Activated naive CD4-positive, alpha-beta T cell treated with anti-CD3 and anti-CD28 coated beads, Interleukin-2, amount 50 U/mL, for 24 hours (primary cell): ENCODE measurements at regions not wholly inside any gene's neighbourhood (a gene's known extent, or its start where the extent isn't known, plus 50 kb on each side); places are given as distances from the start of the nearest gene placed in this dataset.
A peak's percentile ranks its signal among the peaks of the same experiment; 100 is the strongest.
"Not testable (repeated sequence)": the region's sequence is repeated elsewhere in the genome, so short reads cannot be mapped to it uniquely, and the experiment has no call there.

ENCODE experiments used
- H3K27ac Mint-ChIP-seq: one replicate; pipeline ENCODE4 v1.8.0; 2021; ENCODE audit warnings: mild to moderate bottlenecking, mixed read lengths
- H3K27me3 Mint-ChIP-seq: one replicate; pipeline ENCODE4 v1.8.0; 2021; ENCODE audit warnings: mixed read lengths
- H3K36me3 Mint-ChIP-seq: one replicate; pipeline ENCODE4 v1.8.0; 2021; ENCODE audit warnings: mixed read lengths
- H3K4me1 Mint-ChIP-seq: one replicate; pipeline ENCODE4 v1.8.0; 2021; ENCODE audit warnings: mixed read lengths
- H3K4me3 Mint-ChIP-seq: one replicate; pipeline ENCODE4 v1.8.0; 2021; ENCODE audit warnings: mild to moderate bottlenecking, mixed read lengths
- H3K9me3 Mint-ChIP-seq: one replicate; pipeline ENCODE4 v1.8.0; 2021; ENCODE audit warnings: mixed read lengths

GRCh38 chr5:2071562-2071961 lies 188.8 kb upstream of the IRX4 start:
- H3K27ac Mint-ChIP-seq, result no peak overlapping the region

GRCh38 chr5:2070787-2071186 lies 188.1 kb upstream of the IRX4 start:
- H3K27me3 Mint-ChIP-seq, H3K36me3 Mint-ChIP-seq, H3K27ac Mint-ChIP-seq, H3K4me1 Mint-ChIP-seq, H3K4me3 Mint-ChIP-seq, H3K9me3 Mint-ChIP-seq: not testable (repeated sequence)

More at GRCh38 chr5:2071562-2071961, 188.8 kb upstream of the IRX4 start:
- no peaks in the 10 kb centered on the region for H3K4me1 Mint-ChIP-seq
- H3K27me3 Mint-ChIP-seq, result peaks cover 7% of the 10 kb centered on the region
- no peak overlapping the region for H3K4me3 Mint-ChIP-seq
- no peaks in the 10 kb centered on the region for H3K9me3 Mint-ChIP-seq
- H3K36me3 Mint-ChIP-seq, result no peaks in the 10 kb centered on the region

GRCh38 chr5:2068531-2068930 lies 185.8 kb upstream of the IRX4 start:
- H3K9me3 Mint-ChIP-seq, result no peaks in the 10 kb centered on the region
- no peaks in the 10 kb centered on the region for H3K36me3 Mint-ChIP-seq
- H3K4me3 Mint-ChIP-seq, result no peak overlapping the region
- H3K27me3 Mint-ChIP-seq, result peaks cover 11% of the 10 kb centered on the region
- H3K4me1 Mint-ChIP-seq, result no peaks in the 10 kb centered on the region
- H3K27ac Mint-ChIP-seq, result no peak overlapping the region

- no peak overlapping the region for H3K27ac Mint-ChIP-seq
- no peaks in the 10 kb centered on the region for H3K9me3 Mint-ChIP-seq
- H3K36me3 Mint-ChIP-seq, result no peaks in the 10 kb centered on the region
- no peaks in the 10 kb centered on the region for H3K4me1 Mint-ChIP-seq
- no peak overlapping the region for H3K4me3 Mint-ChIP-seq
- peaks cover 19% of the 10 kb centered on the region for H3K27me3 Mint-ChIP-seq
Observed at GRCh38 chr5:2066373-2066772, 183.6 kb upstream of the IRX4 start.

- H3K4me1 Mint-ChIP-seq, H3K4me3 Mint-ChIP-seq, H3K9me3 Mint-ChIP-seq, H3K36me3 Mint-ChIP-seq, H3K27ac Mint-ChIP-seq: not testable (repeated sequence)
- peaks cover 25% of the 10 kb centered on the region for H3K27me3 Mint-ChIP-seq
Observed at GRCh38 chr5:2063380-2063779, 180.7 kb upstream of the IRX4 start.

GRCh38 chr5:2052687-2053086 lies 170.0 kb upstream of the IRX4 start:
- no peak overlapping the region for H3K27ac Mint-ChIP-seq
- H3K27me3 Mint-ChIP-seq, result peaks cover 11% of the 10 kb centered on the region
- no peaks in the 10 kb centered on the region for H3K4me1 Mint-ChIP-seq
- no peak overlapping the region for H3K4me3 Mint-ChIP-seq
- H3K9me3 Mint-ChIP-seq, result no peaks in the 10 kb centered on the region
- no peaks in the 10 kb centered on the region for H3K36me3 Mint-ChIP-seq

- H3K9me3 Mint-ChIP-seq, result peaks cover 11% of the 10 kb centered on the region
- no peaks in the 10 kb centered on the region for H3K4me1 Mint-ChIP-seq
- peaks cover 13% of the 10 kb centered on the region for H3K27me3 Mint-ChIP-seq
- H3K27ac Mint-ChIP-seq, result no peak overlapping the region
- no peaks in the 10 kb centered on the region for H3K36me3 Mint-ChIP-seq
- H3K4me3 Mint-ChIP-seq, result no peak overlapping the region
Observed at GRCh38 chr5:2049876-2050275, 167.2 kb upstream of the IRX4 start.

- H3K36me3 Mint-ChIP-seq, result no peaks in the 10 kb centered on the region
- no peak overlapping the region for H3K27ac Mint-ChIP-seq
- H3K4me1 Mint-ChIP-seq, result no peaks in the 10 kb centered on the region
- H3K9me3 Mint-ChIP-seq, result peaks cover 11% of the 10 kb centered on the region
- H3K27me3 Mint-ChIP-seq, result peaks cover 13% of the 10 kb centered on the region
- no peak overlapping the region for H3K4me3 Mint-ChIP-seq
Observed at GRCh38 chr5:2048664-2049063, 165.9 kb upstream of the IRX4 start.

GRCh38 chr5:2047341-2047927 lies 164.7 kb upstream of the IRX4 start:
- Mint-ChIP-seq H3K36me3 (no peaks in the 10 kb centered on the region), H3K4me3 (no peak overlapping the region), H3K27ac (no peak overlapping the region), H3K4me1 (no peaks in the 10 kb centered on the region), H3K27me3 (peaks cover 16% of the 10 kb centered on the region), H3K9me3 (peaks cover 11% of the 10 kb centered on the region)

GRCh38 chr5:2044041-2044440 lies 161.3 kb upstream of the IRX4 start:
- H3K4me1 Mint-ChIP-seq, result no peaks in the 10 kb centered on the region
- no peak overlapping the region for H3K27ac Mint-ChIP-seq
- H3K9me3 Mint-ChIP-seq, result peaks cover 11% of the 10 kb centered on the region
- H3K27me3 Mint-ChIP-seq, result peaks cover 19% of the 10 kb centered on the region
- no peak overlapping the region for H3K4me3 Mint-ChIP-seq
- H3K36me3 Mint-ChIP-seq, result no peaks in the 10 kb centered on the region

- Mint-ChIP-seq H3K27ac (no peak overlapping the region), H3K27me3 (peaks cover 28% of the 10 kb centered on the region), H3K4me3 (no peak overlapping the region), H3K9me3 (no peaks in the 10 kb centered on the region), H3K36me3 (no peaks in the 10 kb centered on the region), H3K4me1 (no peaks in the 10 kb centered on the region)
Observed at GRCh38 chr5:2039180-2039531, 156.4 kb upstream of the IRX4 start.

GRCh38 chr5:2038321-2039179 lies 155.8 kb upstream of the IRX4 start:
- Mint-ChIP-seq H3K27me3 (peaks cover 23% of the 10 kb centered on the region), H3K36me3 (no peaks in the 10 kb centered on the region), H3K4me1 (no peaks in the 10 kb centered on the region), H3K9me3 (no peaks in the 10 kb centered on the region), H3K27ac (no peak overlapping the region), H3K4me3 (peak overlapping the region; percentile 55)

- no peak overlapping the region for H3K4me3 Mint-ChIP-seq
- no peak overlapping the region for H3K27ac Mint-ChIP-seq
- H3K27me3 Mint-ChIP-seq, result peaks cover 31% of the 10 kb centered on the region
- no peaks in the 10 kb centered on the region for H3K36me3 Mint-ChIP-seq
- H3K4me1 Mint-ChIP-seq, result no peaks in the 10 kb centered on the region
- peaks cover 4% of the 10 kb centered on the region for H3K9me3 Mint-ChIP-seq
Observed at GRCh38 chr5:2036885-2037284, 154.2 kb upstream of the IRX4 start.

- Mint-ChIP-seq H3K27ac (no peak overlapping the region), H3K36me3 (no peaks in the 10 kb centered on the region), H3K4me1 (no peaks in the 10 kb centered on the region), H3K9me3 (peaks cover 4% of the 10 kb centered on the region), H3K27me3 (peaks cover 36% of the 10 kb centered on the region), H3K4me3 (no peak overlapping the region)
Observed at GRCh38 chr5:2032432-2032831, 149.7 kb upstream of the IRX4 start.

- Mint-ChIP-seq H3K4me3 (no peak overlapping the region), H3K9me3 (peaks cover 4% of the 10 kb centered on the region), H3K27me3 (peaks cover 31% of the 10 kb centered on the region), H3K36me3 (no peaks in the 10 kb centered on the region), H3K27ac (no peak overlapping the region), H3K4me1 (no peaks in the 10 kb centered on the region)
Observed at GRCh38 chr5:2031581-2031980, 148.9 kb upstream of the IRX4 start.

GRCh38 chr5:2030131-2030530 lies 147.4 kb upstream of the IRX4 start:
- Mint-ChIP-seq H3K9me3 (peaks cover 4% of the 10 kb centered on the region), H3K4me1 (no peaks in the 10 kb centered on the region), H3K4me3 (no peak overlapping the region), H3K27ac (no peak overlapping the region), H3K27me3 (peaks cover 30% of the 10 kb centered on the region), H3K36me3 (no peaks in the 10 kb centered on the region)
